Endothelial cell of umbilical vein (primary cell): ENCODE measurements at regions not wholly inside any gene's neighbourhood (a gene's known extent, or its start where the extent isn't known, plus 50 kb on each side); places are given as distances from the start of the nearest gene placed in this dataset.

Experiments
- BruUV-seq: library from RNA; stranded (reverse); fragments of 400-500 nt; replicated peaks from 2 replicates; lab custom pipeline; 2021; lab: Mats Ljungman, UMichigan
- CTCF ChIA-PET: fragments of 300-600, 350-600 bp; sonication (Branson Sonifier 250); formaldehyde crosslinking; loops from one replicate; lab custom pipeline; 2021; ENCODE audit warnings: antibody characterized with exemption, inconsistent platforms; lab: Charles Lee
- POLR2A ChIA-PET: fragments of 300-600, 350-600 bp; sonication (Branson Sonifier 250); formaldehyde crosslinking; loops from one replicate; lab custom pipeline; 2021; ENCODE audit warnings: antibody characterized with exemption, inconsistent platforms; lab: Charles Lee
- DNase-seq: peaks from one replicate; pipeline ENCODE4 v3.0.0-alpha.2; 2011; ENCODE audit warnings: low read depth, low spot score
- FAIRE-seq: peaks from 2 replicates; lab custom pipeline; 2011; peaks lifted over from hg19 to GRCh38; lab: Jason Lieb, UNC
- H2AFZ ChIP-seq: 2 replicates; pipeline ENCODE4 v1.6.0; 2012; ENCODE audit warnings: low read depth, low read length, control low read depth, inconsistent platforms
- H3K27ac ChIP-seq: 2 replicates; pipeline ENCODE4 v1.5.1; 2011; ENCODE audit warnings: low read depth, mild to moderate bottlenecking, control low read depth, low read length, moderate library complexity; ENCODE audit not compliant: insufficient read depth
- H3K27me3 ChIP-seq, 2 experiments: 2 replicates each; pipeline versions ENCODE4 v1.6.0 to v1.6.1; 2011; ENCODE audit warnings: low read length in 2 of 2, mixed read lengths in 1 of 2; ENCODE audit not compliant: control insufficient read depth in 2 of 2, insufficient read depth in 2 of 2
- H3K36me3 ChIP-seq, 2 experiments: 2 replicates in 1 of 2; 3 replicates in 1 of 2; pipeline ENCODE4 v1.5.1; 2011; ENCODE audit warnings: low read length in 2 of 2, mild to moderate bottlenecking in 1 of 2, moderate library complexity in 1 of 2; ENCODE audit not compliant: control insufficient read depth in 2 of 2, insufficient read depth in 2 of 2; ENCODE audit errors: extremely low read depth in 1 of 2
- H3K4me1 ChIP-seq: 3 replicates; pipeline ENCODE4 v1.5.1; 2011; ENCODE audit warnings: mild to moderate bottlenecking, low read length; ENCODE audit not compliant: control insufficient read depth, insufficient read depth; ENCODE audit errors: extremely low read depth
- H3K4me2 ChIP-seq: 2 replicates; pipeline ENCODE4 v1.6.1; 2011; ENCODE audit warnings: low read length, control low read depth, mixed read lengths; ENCODE audit not compliant: insufficient read depth
- H3K4me3 ChIP-seq, 3 experiments: fragments of 200-600 bp in 1 of 3; sonication (generic), shearing (Covaris generic) in 1 of 3; replicated peaks in 1 of 3; 2 replicates each; pipeline ENCODE4 v1.5.1; 2011 to 2016; ENCODE audit warnings: control low read depth in 3 of 3, low read length in 3 of 3, mild to moderate bottlenecking in 2 of 3, inconsistent platforms in 1 of 3, low read depth in 1 of 3, moderate library complexity in 1 of 3; ENCODE audit not compliant: insufficient read depth in 1 of 3
- H3K79me2 ChIP-seq: 2 replicates; pipeline ENCODE4 v1.6.0; 2012; ENCODE audit warnings: low read length, inconsistent platforms; ENCODE audit not compliant: control insufficient read depth, insufficient read depth
- H3K9ac ChIP-seq: replicated peaks from 2 replicates; pipeline ENCODE3; 2011; ENCODE audit warnings: low read length, control low read depth; ENCODE audit not compliant: insufficient read depth; ENCODE audit errors: extremely low read depth
- H3K9me1 ChIP-seq: replicated peaks from 3 replicates; pipeline ENCODE4 v1.6.0; 2011; ENCODE audit warnings: mild to moderate bottlenecking, low read length; ENCODE audit not compliant: control insufficient read depth, insufficient read depth; ENCODE audit errors: extremely low read depth
- H3K9me3 ChIP-seq: replicated peaks from 2 replicates; pipeline ENCODE4 v1.5.1; 2012; ENCODE audit warnings: low read length, inconsistent platforms; ENCODE audit not compliant: control insufficient read depth, insufficient read depth
- H4K20me1 ChIP-seq: replicated peaks from 2 replicates; pipeline ENCODE3; 2011; ENCODE audit warnings: mild to moderate bottlenecking, low read length; ENCODE audit not compliant: control insufficient read depth, insufficient read depth; ENCODE audit errors: extremely low read depth
- EZH2 ChIP-seq: IDR thresholded peaks from 2 replicates; pipeline ENCODE4 v1.6.1; 2012; ENCODE audit warnings: borderline replicate concordance, low read depth, mild to moderate bottlenecking, moderate library complexity, low read length, inconsistent platforms; ENCODE audit not compliant: severe bottlenecking
- FOS ChIP-seq: IDR thresholded peaks from 2 replicates; pipeline ENCODE4 v1.6.1; 2011; ENCODE audit warnings: mild to moderate bottlenecking, low read length, moderate library complexity, borderline replicate concordance; ENCODE audit not compliant: insufficient read depth
- GATA2 ChIP-seq: IDR thresholded peaks from 2 replicates; pipeline ENCODE4 v1.7.0; 2011; ENCODE audit warnings: low read depth, mild to moderate bottlenecking, moderate library complexity, mixed read lengths, low read length; ENCODE audit not compliant: insufficient read length, insufficient read depth
- JUN ChIP-seq: IDR thresholded peaks from 2 replicates; pipeline ENCODE4 v1.6.1; 2011; ENCODE audit warnings: borderline replicate concordance, low read depth; ENCODE audit not compliant: insufficient read length, insufficient read depth
- MYC ChIP-seq: IDR thresholded peaks from one replicate; pipeline ENCODE4 v1.6.1; 2011; ENCODE audit warnings: mild to moderate bottlenecking, low read depth, low read length
- POLR2A ChIP-seq: IDR thresholded peaks from 2 replicates; pipeline ENCODE4 v1.6.1; 2012; ENCODE audit warnings: low read depth, mild to moderate bottlenecking, control low read depth, low read length
- POLR2AphosphoS5 ChIP-seq: IDR thresholded peaks from 2 replicates; pipeline ENCODE4 v1.6.1; 2012; ENCODE audit warnings: low read depth, mild to moderate bottlenecking, control low read depth, low read length, moderate library complexity; ENCODE audit not compliant: insufficient read depth
- dilution Hi-C: fragments of 300-500 bp; cut with MboI; formaldehyde crosslinking; loops from one replicate; pipeline ENCODE4 v1.15.0; 2019; ENCODE audit warnings: low sequenced_read_pairs; ENCODE audit not compliant: extremely low pct_ligation_motif_present
- intact Hi-C: fragments of 100-400 bp; cut with micrococcal nuclease; formaldehyde crosslinking; loops from one replicate; pipeline ENCODE4 v1.10.0; 2022
- TF ChIP-seq, protein P1 (sequence below), 2 donors: IDR thresholded peaks; 1 replicate in 1 of 2; 2 replicates in 1 of 2; pipeline ENCODE4 v1.5.1; 2011; ENCODE audit warnings: low read length in 2 of 2, mild to moderate bottlenecking in 2 of 2, moderate library complexity in 2 of 2, control low read depth in 1 of 2, inconsistent platforms in 1 of 2, low read depth in 1 of 2; ENCODE audit not compliant: insufficient read depth in 1 of 2; ENCODE audit errors: extremely low read depth in 1 of 2
- TF ChIP-seq, protein P2 (sequence below): IDR thresholded peaks from 2 replicates; pipeline ENCODE4 v1.6.1; 2011; ENCODE audit not compliant: insufficient read depth, insufficient read length

DNA sequence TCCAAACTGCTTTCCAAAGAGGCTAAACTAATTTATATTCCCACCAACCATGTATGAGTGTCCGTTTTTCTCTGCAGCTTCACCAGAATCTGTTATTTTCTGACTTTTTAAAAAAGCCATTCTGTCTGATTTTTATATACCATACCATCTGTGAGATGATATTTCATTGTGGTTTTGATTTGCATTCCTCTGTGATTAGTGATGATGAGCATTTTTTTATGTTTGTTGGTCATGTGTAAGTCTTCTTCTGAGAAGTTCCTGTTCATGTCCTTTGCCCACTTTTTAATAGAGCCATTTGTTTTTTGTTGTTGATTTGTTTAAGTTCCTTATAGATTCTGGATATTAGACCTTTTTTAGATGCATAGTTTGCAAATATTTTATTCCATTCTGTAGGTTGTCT, 179.4 kb upstream of the ALCAM start:
- Histone ChIP-seq H3K27me3 (no peaks in the 10 kb centered on the region), H3K79me2 (no peaks in the 10 kb centered on the region), H3K4me3 (no peak overlapping the region), H3K9me1 (no peaks in the 10 kb centered on the region), H3K4me2 (no peak overlapping the region), H4K20me1 (no peaks in the 10 kb centered on the region), H3K27ac (no peak overlapping the region), H3K4me1 (no peaks in the 10 kb centered on the region), H3K9me3 (no peaks in the 10 kb centered on the region), H3K36me3 (no peaks in the 10 kb centered on the region), H3K9ac (no peak overlapping the region), H2AFZ (no peak overlapping the region)
- no peak for TF ChIP-seq EZH2
- TF ChIP-seq, protein P1, sequence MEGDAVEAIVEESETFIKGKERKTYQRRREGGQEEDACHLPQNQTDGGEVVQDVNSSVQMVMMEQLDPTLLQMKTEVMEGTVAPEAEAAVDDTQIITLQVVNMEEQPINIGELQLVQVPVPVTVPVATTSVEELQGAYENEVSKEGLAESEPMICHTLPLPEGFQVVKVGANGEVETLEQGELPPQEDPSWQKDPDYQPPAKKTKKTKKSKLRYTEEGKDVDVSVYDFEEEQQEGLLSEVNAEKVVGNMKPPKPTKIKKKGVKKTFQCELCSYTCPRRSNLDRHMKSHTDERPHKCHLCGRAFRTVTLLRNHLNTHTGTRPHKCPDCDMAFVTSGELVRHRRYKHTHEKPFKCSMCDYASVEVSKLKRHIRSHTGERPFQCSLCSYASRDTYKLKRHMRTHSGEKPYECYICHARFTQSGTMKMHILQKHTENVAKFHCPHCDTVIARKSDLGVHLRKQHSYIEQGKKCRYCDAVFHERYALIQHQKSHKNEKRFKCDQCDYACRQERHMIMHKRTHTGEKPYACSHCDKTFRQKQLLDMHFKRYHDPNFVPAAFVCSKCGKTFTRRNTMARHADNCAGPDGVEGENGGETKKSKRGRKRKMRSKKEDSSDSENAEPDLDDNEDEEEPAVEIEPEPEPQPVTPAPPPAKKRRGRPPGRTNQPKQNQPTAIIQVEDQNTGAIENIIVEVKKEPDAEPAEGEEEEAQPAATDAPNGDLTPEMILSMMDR (IDR thresholded peaks at IDR 0.05; ENCODE audit: extremely low read depth in 1 of 2, insufficient read depth in 1 of 2, low read depth in 1 of 2, low read length in 2 of 2), result no peak
- TF ChIP-seq POLR2A, result no peak
- TF ChIP-seq POLR2AphosphoS5, result no peak
- TF ChIP-seq, protein P2, sequence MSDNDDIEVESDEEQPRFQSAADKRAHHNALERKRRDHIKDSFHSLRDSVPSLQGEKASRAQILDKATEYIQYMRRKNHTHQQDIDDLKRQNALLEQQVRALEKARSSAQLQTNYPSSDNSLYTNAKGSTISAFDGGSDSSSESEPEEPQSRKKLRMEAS, result no peak
- no peak for TF ChIP-seq MYC
- no peak for TF ChIP-seq FOS
- TF ChIP-seq JUN, result no peak
- TF ChIP-seq GATA2, result no peak
- CTCF ChIA-PET, result interaction anchor here (0.6 kb wide), 1 partner anchor 24 kb away, joined by 4 read pairs; no protein-coding TSS in a partner anchor
- intact Hi-C loops, result no loop called here
- POLR2A ChIA-PET, result no interaction called here
- BruUV-seq, result no TSS peak
- DNase-seq, result no peak
- FAIRE-seq, result no peak
- dilution Hi-C loops, result no loop called here
